ENCODE measurements at regions not wholly inside any gene's neighbourhood (a gene's known extent, or its start where the extent isn't known, plus 50 kb on each side); places are given as distances from the start of the nearest gene placed in this dataset.

DNA sequence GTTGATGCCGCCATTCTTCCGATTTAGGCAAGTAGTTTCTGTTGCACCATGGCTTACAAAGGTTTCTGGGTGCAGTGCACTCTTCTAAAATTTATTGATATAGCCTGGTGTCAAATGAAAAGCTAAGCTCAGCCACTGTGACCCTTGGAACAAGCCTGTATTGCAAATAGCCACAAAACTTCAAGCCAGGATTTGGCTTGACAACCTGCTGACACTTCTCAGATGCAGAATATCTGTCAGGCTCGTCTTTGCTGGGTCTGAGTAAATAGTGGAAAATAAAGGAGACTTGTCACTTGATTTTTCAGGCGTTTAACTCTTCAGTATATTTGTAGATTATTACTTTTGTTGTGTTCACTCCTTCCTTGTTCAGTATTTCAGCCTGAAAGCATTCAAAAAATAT lies 871.8 kb downstream of the OTOL1 start:
- TF ChIP-seq, protein P1, sequence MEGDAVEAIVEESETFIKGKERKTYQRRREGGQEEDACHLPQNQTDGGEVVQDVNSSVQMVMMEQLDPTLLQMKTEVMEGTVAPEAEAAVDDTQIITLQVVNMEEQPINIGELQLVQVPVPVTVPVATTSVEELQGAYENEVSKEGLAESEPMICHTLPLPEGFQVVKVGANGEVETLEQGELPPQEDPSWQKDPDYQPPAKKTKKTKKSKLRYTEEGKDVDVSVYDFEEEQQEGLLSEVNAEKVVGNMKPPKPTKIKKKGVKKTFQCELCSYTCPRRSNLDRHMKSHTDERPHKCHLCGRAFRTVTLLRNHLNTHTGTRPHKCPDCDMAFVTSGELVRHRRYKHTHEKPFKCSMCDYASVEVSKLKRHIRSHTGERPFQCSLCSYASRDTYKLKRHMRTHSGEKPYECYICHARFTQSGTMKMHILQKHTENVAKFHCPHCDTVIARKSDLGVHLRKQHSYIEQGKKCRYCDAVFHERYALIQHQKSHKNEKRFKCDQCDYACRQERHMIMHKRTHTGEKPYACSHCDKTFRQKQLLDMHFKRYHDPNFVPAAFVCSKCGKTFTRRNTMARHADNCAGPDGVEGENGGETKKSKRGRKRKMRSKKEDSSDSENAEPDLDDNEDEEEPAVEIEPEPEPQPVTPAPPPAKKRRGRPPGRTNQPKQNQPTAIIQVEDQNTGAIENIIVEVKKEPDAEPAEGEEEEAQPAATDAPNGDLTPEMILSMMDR (IDR thresholded peaks at IDR 0.05): no peak
- TF ChIP-seq POLR2A (IDR thresholded peaks at IDR 0.05): no peak
